ENCODE measurements at regions not wholly inside any gene's neighbourhood (a gene's known extent, or its start where the extent isn't known, plus 50 kb on each side); places are given as distances from the start of the nearest gene placed in this dataset.

GRCh38 chr13:80486402-80486801 lies 145.5 kb upstream of the SPRY2 start (continued):
- TF ChIP-seq RELB (IDR thresholded peaks at IDR 0.05; ENCODE audit: low read depth) (no peak), CHD2 (IDR thresholded peaks at IDR 0.05; ENCODE audit: borderline replicate concordance, low read depth, low read length) (no peak), NR2F1 (conservative IDR thresholded peaks at IDR 0.05) (no peak), CREB1 (IDR thresholded peaks at IDR 0.05; ENCODE audit: low read depth) (no peak), POLR2A (IDR thresholded peaks at IDR 0.05; ENCODE audit: low read depth, low read length) (no peak)
- TF ChIP-seq, protein P1, sequence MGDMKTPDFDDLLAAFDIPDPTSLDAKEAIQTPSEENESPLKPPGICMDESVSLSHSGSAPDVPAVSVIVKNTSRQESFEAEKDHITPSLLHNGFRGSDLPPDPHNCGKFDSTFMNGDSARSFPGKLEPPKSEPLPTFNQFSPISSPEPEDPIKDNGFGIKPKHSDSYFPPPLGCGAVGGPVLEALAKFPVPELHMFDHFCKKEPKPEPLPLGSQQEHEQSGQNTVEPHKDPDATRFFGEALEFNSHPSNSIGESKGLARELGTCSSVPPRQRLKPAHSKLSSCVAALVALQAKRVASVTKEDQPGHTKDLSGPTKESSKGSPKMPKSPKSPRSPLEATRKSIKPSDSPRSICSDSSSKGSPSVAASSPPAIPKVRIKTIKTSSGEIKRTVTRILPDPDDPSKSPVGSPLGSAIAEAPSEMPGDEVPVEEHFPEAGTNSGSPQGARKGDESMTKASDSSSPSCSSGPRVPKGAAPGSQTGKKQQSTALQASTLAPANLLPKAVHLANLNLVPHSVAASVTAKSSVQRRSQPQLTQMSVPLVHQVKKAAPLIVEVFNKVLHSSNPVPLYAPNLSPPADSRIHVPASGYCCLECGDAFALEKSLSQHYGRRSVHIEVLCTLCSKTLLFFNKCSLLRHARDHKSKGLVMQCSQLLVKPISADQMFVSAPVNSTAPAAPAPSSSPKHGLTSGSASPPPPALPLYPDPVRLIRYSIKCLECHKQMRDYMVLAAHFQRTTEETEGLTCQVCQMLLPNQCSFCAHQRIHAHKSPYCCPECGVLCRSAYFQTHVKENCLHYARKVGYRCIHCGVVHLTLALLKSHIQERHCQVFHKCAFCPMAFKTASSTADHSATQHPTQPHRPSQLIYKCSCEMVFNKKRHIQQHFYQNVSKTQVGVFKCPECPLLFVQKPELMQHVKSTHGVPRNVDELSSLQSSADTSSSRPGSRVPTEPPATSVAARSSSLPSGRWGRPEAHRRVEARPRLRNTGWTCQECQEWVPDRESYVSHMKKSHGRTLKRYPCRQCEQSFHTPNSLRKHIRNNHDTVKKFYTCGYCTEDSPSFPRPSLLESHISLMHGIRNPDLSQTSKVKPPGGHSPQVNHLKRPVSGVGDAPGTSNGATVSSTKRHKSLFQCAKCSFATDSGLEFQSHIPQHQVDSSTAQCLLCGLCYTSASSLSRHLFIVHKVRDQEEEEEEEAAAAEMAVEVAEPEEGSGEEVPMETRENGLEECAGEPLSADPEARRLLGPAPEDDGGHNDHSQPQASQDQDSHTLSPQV (IDR thresholded peaks at IDR 0.05) = no peak

GRCh38 chr13:80483157-80483556 lies 142.2 kb upstream of the SPRY2 start:
- DNase-seq (ENCODE audit: low read depth, low spot score) = no peak
- Histone ChIP-seq H3K79me2 (ENCODE audit: control insufficient read depth, insufficient read depth, low read length) (no peaks in the 10 kb centered on the region), H3K36me3 (ENCODE audit: control insufficient read depth in 2 of 2, insufficient read depth in 2 of 2, low read length in 1 of 2) (no peaks in the 10 kb centered on the region), H3K4me1 (ENCODE audit: control insufficient read depth, insufficient read depth, low read length) (no peaks in the 10 kb centered on the region), H3K4me2 (ENCODE audit: control insufficient read depth, insufficient read depth) (no peak overlapping the region), H3K27me3 (replicated peaks in 1 of 2; ENCODE audit: control insufficient read depth in 2 of 2, insufficient read depth in 2 of 2, low read length in 1 of 2) (no peaks in the 10 kb centered on the region), H3K4me3 (no peak overlapping the region), H2AFZ (ENCODE audit: control insufficient read depth, low read depth, low read length) (no peak overlapping the region), H3K27ac (ENCODE audit: control insufficient read depth, insufficient read depth) (no peak overlapping the region), H3K9me3 (replicated peaks; ENCODE audit: control insufficient read depth, insufficient read depth, low read length) (no peaks in the 10 kb centered on the region), H3K9ac (ENCODE audit: control insufficient read depth, insufficient read depth, low read length) (no peak overlapping the region), H4K20me1 (ENCODE audit: control insufficient read depth, insufficient read depth) (no peaks in the 10 kb centered on the region)
- ChIA-PET CTCF (interaction anchor here (0.6 to 1.2 kb wide), 2 partner anchors 16 to 201 kb away, joined by 3 read pairs; no protein-coding TSS in a partner anchor), POLR2A (no interaction called here), RAD21 (ENCODE audit: unreplicated experiment) (no interaction called here), SMC1A (ENCODE audit: uncharacterized antibody, unreplicated experiment) (interaction anchor here (0.8 to 1.5 kb wide), 6 partner anchors 14 to 120 kb away, joined by 3 to 4 read pairs (median 3); no protein-coding TSS in a partner anchor)
- no peak for FAIRE-seq
- 33% methylated on average over 1 of the region's 1 CpG for WGBS (ENCODE audit: insufficient coverage, insufficient replicate concordance, low lambda C conversion rate, missing lambda C conversion rate)
- in situ Hi-C loops (cut with MboI) (no loop called here), intact Hi-C loops (cut with micrococcal nuclease; ENCODE audit: unreplicated experiment) (no loop called here)
- no TSS peak for BruUV-seq (replicated peaks)
- no peak for ATAC-seq
- no peak for TF ChIP-seq KDM1A (IDR thresholded peaks at IDR 0.05; ENCODE audit: borderline replicate concordance)
- no peak for TF ChIP-seq NBN (IDR thresholded peaks at IDR 0.05)
- no peak for TF ChIP-seq BCL3 (IDR thresholded peaks at IDR 0.05; ENCODE audit: borderline replicate concordance, insufficient read depth, low read depth, low read length, poor library complexity, severe bottlenecking)
- no peak for TF ChIP-seq CEBPZ (IDR thresholded peaks at IDR 0.05; ENCODE audit: low read depth, low read length)
- TF ChIP-seq, protein P2, sequence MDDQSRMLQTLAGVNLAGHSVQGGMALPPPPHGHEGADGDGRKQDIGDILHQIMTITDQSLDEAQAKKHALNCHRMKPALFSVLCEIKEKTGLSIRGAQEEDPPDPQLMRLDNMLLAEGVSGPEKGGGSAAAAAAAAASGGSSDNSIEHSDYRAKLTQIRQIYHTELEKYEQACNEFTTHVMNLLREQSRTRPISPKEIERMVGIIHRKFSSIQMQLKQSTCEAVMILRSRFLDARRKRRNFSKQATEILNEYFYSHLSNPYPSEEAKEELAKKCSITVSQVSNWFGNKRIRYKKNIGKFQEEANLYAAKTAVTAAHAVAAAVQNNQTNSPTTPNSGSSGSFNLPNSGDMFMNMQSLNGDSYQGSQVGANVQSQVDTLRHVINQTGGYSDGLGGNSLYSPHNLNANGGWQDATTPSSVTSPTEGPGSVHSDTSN (IDR thresholded peaks at IDR 0.05; ENCODE audit: insufficient replicate concordance, low read depth, low read length) = no peak

All from GM12878 (cell line).